GM19328 (cell line): ENCODE measurements at regions not wholly inside any gene's neighbourhood (a gene's known extent, or its start where the extent isn't known, plus 50 kb on each side); places are given as distances from the start of the nearest gene placed in this dataset.
"Not testable (repeated sequence)": the region's sequence is repeated elsewhere in the genome, so short reads cannot be mapped to it uniquely, and the experiment has no call there.

Experiments
- ATAC-seq: cut with Tn5 transposase; IDR thresholded peaks from one replicate; pipeline ENCODE4 v1.9.1; 2021; ENCODE audit warnings: mild to moderate bottlenecking, moderate library complexity; ENCODE audit not compliant: unreplicated experiment

- ATAC-seq = not testable (repeated sequence)
Observed at GRCh38 chr12:9450127-9450567, 157.6 kb downstream of the KLRB1 start.

- not testable (repeated sequence) for ATAC-seq
Observed at GRCh38 chr12:9449657-9450126, 158.0 kb downstream of the KLRB1 start.

- ATAC-seq = no peak
Observed at GRCh38 chr12:9449181-9449580, 158.5 kb downstream of the KLRB1 start.

- not testable (repeated sequence) for ATAC-seq
Observed at GRCh38 chr12:9448648-9449047, 159.1 kb downstream of the KLRB1 start.

GRCh38 chr12:9447791-9448614 is 159.7 kb downstream of the KLRB1 start:
- peak; percentile 48 for ATAC-seq

- ATAC-seq = peak; percentile 7
Observed at GRCh38 chr12:9446883-9447761, 160.6 kb downstream of the KLRB1 start.

- ATAC-seq = not testable (repeated sequence)
Observed at GRCh38 chr12:9440428-9440827, 167.3 kb downstream of the KLRB1 start.

- ATAC-seq = not testable (repeated sequence)
Observed at GRCh38 chr12:9435682-9436081, 172.0 kb downstream of the KLRB1 start.

- ATAC-seq = not testable (repeated sequence)
Observed at GRCh38 chr12:9430385-9430784, 177.3 kb downstream of the KLRB1 start.

GRCh38 chr12:9428856-9429255 is 178.9 kb downstream of the KLRB1 start:
- not testable (repeated sequence) for ATAC-seq

GRCh38 chr12:9425429-9425828 is 182.3 kb downstream of the KLRB1 start:
- ATAC-seq = not testable (repeated sequence)

GRCh38 chr12:9424175-9424740 is 183.5 kb downstream of the KLRB1 start:
- not testable (repeated sequence) for ATAC-seq

GRCh38 chr12:9422689-9423088 is 185.0 kb downstream of the KLRB1 start:
- not testable (repeated sequence) for ATAC-seq

- ATAC-seq = not testable (repeated sequence)
Observed at GRCh38 chr12:9421520-9422086, 186.1 kb downstream of the KLRB1 start.

GRCh38 chr12:9420817-9421519 is 186.7 kb downstream of the KLRB1 start:
- not testable (repeated sequence) for ATAC-seq

GRCh38 chr12:9418669-9419041 is 189.1 kb downstream of the KLRB1 start:
- not testable (repeated sequence) for ATAC-seq

GRCh38 chr12:9417947-9418668 is 189.6 kb downstream of the KLRB1 start:
- not testable (repeated sequence) for ATAC-seq

GRCh38 chr12:9417341-9417740 is 190.4 kb downstream of the KLRB1 start:
- not testable (repeated sequence) for ATAC-seq

GRCh38 chr12:9416346-9416745 is 191.4 kb downstream of the KLRB1 start:
- not testable (repeated sequence) for ATAC-seq
